Transverse colon (tissue), 4 donors: ENCODE measurements at regions not wholly inside any gene's neighbourhood (a gene's known extent, or its start where the extent isn't known, plus 50 kb on each side); places are given as distances from the start of the nearest gene placed in this dataset.

Experiments
- EP300 ChIP-seq: sonication (generic); formaldehyde crosslinking; IDR thresholded peaks from one replicate; pipeline ENCODE4 v1.6.1; 2017; ENCODE audit warnings: antibody characterized with exemption, low read depth
- POLR2AphosphoS5 ChIP-seq, 3 donors: sonication (generic); formaldehyde crosslinking; IDR thresholded peaks; one replicate each; pipeline ENCODE4 v1.6.1; 2016; ENCODE audit warnings: antibody characterized with exemption in 3 of 3
- TF ChIP-seq, protein P1 (sequence below), 5 experiments: fragments of 200-600 bp in 3 of 5; fragments of 450-650 bp in 2 of 5; sonication (generic) in 3 of 5; IDR thresholded peaks; 1 replicate in 2 of 5; 2 replicates in 3 of 5; pipeline ENCODE4 v1.5.1; 2016 to 2017; ENCODE audit warnings: antibody characterized with exemption in 5 of 5, inconsistent platforms in 3 of 5, mild to moderate bottlenecking in 2 of 5, moderate library complexity in 1 of 5

DNA sequence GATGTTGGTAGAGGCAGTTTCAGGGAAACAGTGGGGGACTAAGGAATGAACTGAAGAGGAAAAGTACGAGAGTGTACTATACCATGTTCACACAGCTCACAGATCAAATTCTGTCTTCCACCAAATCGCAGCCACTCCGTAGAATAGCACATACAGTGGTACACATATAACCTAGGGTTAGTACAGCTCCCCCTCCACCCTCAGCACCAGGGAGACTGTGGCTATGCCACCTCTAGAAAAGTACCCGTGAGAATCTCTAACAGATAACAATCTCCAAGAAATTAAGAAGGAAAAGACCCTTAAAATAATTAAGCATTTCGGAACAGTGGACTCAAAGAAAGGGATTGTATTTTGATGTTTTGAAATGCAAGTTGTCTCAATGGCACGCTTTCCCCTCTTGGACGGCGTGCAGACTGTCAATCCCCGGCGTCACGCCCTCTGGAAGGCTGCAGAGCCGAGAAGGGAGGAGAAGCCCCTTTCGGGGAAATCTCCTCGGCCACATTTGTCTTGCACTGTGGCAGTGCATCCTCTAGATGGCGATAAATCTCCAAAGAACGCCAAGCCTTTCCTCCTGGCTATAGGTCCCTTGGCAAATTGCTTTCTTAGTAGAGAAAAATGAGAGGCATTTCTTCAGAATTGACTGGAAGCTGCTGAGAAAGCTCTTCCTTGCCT, 345.0 kb downstream of the REEP3 start:
- TF ChIP-seq EP300 (no peak), POLR2AphosphoS5 (IDR thresholded peaks at IDR 0.05) (no peak)
- TF ChIP-seq, protein P1, sequence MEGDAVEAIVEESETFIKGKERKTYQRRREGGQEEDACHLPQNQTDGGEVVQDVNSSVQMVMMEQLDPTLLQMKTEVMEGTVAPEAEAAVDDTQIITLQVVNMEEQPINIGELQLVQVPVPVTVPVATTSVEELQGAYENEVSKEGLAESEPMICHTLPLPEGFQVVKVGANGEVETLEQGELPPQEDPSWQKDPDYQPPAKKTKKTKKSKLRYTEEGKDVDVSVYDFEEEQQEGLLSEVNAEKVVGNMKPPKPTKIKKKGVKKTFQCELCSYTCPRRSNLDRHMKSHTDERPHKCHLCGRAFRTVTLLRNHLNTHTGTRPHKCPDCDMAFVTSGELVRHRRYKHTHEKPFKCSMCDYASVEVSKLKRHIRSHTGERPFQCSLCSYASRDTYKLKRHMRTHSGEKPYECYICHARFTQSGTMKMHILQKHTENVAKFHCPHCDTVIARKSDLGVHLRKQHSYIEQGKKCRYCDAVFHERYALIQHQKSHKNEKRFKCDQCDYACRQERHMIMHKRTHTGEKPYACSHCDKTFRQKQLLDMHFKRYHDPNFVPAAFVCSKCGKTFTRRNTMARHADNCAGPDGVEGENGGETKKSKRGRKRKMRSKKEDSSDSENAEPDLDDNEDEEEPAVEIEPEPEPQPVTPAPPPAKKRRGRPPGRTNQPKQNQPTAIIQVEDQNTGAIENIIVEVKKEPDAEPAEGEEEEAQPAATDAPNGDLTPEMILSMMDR (IDR thresholded peaks at IDR 0.05) = peak; percentile 45 to 88 (median 73)
